Activated CD4-positive, alpha-beta T cell treated with anti-CD3 and anti-CD28 coated beads, Interleukin-2, amount 50 U/mL, for 24 hours (primary cell): ENCODE measurements at regions not wholly inside any gene's neighbourhood (a gene's known extent, or its start where the extent isn't known, plus 50 kb on each side); places are given as distances from the start of the nearest gene placed in this dataset.

Source experiments
- DNase-seq, 2 donors: peaks; one replicate each; pipeline ENCODE4 v3.0.0-alpha.2; 2020; ENCODE audit warnings: low read depth in 1 of 2, low spot score in 1 of 2

DNA sequence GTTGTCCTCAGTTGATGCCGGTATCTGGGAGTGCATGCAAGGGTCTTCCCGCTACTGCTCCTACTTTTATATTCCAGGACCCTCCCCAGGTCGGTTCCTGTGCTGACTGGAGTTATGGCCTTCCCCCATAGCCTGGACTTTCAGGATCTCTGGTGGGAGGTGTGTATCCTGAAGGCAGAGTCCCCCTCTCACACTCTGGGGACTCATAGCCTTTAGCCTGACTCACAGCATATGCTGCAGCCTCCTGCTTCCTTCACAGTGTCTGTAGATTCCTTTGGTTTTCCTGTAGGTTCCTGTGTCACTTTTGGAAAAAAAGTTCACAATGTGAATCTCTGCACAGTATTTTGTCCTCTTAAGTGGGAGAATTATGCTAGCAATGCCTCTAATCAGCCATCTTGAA lies 180.6 kb upstream of the RBMS3 start:
- no peak for DNase-seq

DNA sequence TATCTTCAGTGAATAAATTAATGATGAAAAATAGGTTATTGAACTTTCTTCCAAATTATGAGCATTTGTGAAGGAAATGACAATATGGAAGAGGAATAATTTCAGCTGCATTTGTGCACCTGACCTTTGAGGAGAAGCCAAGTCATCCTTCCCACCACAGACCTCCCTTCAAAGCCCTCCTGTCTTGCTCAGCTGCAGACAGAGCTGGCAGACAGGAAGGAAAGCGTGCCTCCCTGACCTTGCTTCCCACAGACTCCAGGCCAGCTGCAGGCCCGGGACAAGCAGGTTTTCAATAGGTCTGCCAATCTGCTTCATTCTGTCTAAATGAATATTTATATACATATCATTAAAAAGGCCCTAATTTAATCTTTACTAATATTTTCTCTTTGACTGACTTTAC lies 152.9 kb upstream of the RBMS3 start:
- DNase-seq = no peak

DNA sequence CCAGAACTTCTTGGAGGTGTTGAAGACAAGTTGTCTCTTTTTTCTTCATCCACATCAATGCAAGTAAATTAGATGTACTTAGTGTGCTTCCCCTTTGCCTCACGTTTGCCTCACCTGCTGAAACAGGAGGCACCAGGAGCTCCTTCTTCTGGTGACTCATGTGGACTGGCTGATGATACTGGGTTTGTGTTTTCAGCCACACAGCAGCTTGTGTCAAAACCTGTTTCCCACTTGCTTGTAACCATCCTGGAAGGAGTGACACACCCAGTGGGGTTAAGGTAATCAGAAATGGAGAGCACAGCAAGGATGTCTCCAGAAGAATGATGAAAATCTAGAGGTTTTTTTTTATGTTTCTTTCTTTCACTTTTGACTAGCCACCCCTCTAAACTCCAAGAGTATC lies 143.3 kb upstream of the RBMS3 start:
- no peak for DNase-seq

DNA sequence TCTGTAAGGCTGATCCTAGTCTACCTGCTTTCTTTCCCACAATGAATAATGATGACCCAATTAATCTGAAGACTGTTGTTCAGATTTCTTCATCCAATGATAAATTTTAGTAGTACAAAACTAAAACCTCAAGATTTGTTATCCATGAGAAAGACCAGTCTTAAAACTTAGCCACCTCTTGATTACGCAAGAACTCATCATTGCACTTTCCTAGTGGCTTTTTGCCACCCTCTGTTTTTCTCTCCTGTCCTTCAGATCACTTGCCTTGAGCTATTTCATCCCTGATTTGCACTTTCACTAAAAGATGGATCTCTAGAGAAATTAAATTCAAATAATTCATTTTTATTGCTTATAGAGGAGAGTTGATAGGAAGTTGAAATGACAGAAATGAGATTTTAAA lies 142.7 kb upstream of the RBMS3 start:
- DNase-seq = no peak

DNA sequence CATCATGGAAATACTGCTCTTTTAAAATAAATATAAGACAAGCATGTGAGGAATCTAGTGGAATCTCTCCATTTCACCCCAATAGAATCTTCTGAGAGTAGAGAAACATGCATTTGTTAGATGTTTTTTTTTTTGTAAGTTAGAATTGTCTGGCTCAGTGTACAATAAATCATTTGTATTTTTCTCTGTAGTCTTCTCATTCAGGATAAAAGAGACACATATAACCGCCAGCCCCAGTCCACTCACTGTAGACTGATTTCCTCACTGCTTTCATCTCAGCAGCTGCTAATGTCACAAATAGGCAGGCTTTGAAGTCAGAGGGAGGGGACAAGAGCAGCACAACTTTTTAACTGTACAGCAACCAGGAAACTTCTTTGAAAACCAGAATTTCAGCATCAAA lies 140.2 kb upstream of the RBMS3 start:
- no peak for DNase-seq

DNA sequence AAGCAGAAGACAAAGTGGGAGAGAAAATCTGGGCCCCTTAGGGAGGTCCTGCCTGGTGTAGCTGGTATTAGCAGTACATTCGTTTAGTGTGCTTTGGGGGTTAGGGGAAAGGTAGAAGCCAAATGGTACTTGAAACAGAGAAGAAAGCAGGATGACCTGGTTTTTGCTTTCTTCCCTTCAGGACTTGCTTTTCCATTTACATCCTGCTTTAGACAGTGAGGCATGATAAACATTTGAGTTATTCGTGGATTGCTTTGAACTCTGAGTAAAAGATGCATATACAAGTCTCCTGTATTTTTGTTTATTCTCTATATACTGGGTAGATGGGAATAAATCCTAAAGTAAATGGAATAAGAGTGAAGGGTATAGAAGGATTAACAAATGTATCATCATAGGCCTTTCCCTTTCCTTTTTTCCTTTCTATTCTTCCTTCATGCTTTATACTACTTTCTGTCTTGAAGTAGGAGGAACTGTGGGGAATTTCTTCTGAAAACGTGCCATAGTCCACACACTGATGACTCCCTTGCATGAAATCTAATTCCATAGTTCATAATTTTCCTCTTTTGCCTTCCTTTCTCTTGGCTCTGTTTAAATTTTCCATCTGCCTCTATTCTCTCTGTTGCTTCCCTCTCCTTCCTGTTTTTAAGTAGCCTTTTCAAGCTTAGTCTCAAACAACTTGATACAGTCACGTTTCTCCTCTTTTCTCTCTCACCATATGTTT lies 139.5 kb upstream of the RBMS3 start:
- DNase-seq = no peak

DNA sequence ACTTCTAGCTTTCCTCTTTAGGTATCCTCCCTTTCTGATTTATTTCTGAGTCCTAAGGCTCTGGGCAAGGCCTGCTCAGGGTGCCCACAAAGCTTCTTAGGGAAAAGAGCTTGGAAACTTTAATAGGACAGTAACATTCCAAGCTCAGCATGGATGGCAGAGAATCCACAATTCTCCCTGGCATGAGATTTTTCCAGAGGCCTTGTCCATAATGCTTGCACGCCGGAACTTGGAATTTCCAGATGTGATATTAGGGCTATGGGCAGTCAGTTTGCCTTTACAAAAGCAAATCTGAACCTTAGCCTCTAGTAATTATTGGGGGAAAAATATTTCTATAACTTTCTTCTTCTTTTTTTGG lies 139.0 kb upstream of the RBMS3 start:
- DNase-seq = no peak

DNA sequence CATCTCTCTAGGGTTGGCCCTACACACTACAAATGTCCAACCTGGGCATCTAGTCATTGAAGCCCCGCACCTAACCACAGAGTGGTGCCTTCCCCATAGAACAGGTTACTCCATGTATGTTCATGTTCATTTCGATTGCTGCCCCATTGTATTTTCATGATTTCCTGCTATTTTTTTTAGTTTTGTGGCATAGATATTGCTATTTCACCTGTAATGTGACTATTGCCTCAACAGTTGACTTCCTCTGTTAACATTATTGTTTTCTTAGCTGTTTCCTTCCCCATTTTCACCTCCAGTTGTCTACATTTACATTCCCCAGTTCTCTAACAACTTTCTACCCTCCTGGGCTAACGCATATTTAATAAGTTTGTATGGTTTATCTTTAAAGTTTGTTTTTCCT lies 137.7 kb upstream of the RBMS3 start:
- no peak for DNase-seq

DNA sequence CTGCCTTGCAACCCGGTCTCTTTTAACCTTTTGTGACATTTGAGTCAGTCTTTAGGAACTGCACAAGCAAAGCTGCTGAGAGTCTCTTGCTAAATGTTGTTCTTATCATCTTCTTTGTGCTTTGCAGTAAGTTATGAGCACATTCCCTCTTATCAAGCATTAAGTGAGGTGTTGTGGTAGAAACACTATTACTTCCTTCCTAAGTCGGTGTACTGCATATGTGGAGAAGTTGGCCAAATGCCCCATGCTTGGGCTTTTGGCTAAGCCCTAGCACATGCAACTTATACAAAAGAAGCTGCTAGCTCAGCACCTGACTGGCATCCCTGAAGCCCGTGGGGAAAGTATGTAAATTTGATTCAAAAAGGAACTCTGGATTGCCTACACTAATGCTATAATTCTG lies 136.5 kb upstream of the RBMS3 start:
- no peak for DNase-seq

DNA sequence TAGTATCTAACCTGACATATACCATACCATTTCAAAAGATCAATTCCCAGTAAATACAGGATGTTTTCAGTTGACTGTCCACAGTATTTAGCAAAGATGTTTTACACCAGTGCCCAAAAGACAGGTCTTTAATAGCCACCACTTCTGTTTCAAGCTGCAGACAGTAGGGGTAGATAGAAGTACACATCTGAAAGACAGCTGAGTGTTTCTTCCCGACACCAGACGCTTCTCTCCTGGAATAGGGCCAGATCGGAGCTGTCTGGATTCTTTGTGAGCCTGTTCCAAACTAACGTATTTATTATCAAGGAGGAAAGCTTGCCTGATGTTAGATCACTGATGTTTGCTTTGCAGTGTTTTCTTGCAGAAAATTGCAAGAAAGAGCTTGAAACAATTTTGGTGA lies 136.1 kb upstream of the RBMS3 start:
- no peak for DNase-seq

DNA sequence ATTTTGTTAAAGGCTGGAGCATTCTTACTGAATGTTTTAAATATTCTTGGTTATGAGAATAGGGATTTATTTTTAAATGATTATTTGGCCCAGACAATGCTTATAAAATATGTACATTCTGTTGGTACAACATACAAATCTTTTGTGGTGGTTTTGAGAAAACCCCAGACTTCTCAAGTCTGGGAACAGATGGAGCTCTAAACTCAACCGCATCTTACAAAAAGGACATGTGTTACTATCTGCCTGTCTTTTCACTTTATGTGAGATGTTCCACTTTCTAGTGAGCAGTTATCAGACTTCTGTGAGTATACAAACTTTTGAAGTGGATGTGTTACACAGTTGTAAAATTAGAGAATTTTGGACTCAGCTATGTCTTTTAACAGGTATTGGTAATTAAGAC lies 135.5 kb upstream of the RBMS3 start:
- no peak for DNase-seq

DNA sequence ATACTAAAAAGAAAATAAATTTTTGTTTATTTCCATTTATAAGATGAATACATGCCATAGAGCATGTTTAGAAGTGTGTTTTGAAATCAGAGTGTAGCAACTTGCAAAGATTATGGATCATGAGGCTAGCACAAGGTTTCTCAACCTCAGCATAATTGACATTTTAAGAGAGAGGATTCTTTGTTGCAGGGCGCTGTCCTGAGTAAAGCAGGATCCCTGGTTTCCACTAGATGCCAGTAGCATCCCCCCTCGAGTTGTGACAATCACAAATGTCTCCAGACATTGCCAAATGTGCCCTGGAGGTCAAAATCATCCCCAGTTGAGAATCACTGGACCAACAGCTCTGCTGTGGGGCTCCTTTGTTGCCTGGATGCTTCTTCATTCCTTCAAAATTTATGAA lies 128.5 kb upstream of the RBMS3 start:
- no peak for DNase-seq

DNA sequence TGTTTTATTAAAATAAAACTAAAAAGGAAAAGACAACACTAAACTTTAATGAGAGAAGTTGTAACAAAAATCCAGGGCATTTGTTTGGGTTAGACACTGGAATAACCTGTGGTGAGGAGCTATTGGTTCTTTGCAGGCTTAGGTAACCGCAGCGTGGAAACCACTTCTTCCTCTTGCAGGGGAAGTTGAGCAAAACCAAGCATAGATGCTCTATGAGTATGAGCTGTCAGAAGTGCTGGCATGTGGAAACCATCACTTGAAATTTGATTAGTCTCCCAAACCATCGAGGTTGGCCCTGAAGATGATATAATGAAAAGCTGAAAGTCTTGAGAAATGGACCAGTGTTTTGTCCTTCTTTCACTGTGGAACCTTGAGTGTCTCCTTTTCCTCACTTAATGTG lies 127.1 kb upstream of the RBMS3 start:
- DNase-seq = peak in 1 of 2 donors; percentile 4

DNA sequence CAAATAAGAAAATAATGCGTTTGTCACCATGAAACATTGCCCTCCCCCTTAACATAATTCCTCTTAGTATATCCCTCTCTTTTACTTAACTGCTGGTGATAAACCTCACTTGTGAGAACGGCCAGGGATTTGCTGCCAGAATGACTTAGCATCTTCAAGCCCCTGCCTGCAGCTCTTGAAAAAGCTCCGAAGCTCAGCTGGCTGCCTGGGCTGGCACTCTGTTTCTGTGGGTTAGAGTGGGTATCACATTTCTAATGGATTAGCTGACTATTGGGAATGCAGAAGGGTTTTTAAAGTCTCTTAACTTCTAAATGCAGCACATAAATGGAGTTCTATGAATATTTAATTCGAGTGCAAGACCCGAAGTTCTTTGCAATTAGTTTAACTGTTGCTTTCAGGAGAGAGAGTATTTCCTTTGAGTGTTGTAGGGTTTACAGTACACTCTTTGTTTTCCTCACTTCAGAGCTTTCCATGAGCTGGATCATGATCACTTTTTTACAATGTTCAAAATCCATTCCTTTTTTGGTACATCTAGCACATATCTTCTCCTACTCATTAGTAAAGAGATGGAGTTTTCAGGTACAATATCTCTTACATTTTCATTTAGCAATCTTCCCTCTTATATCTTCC lies 124.7 kb upstream of the RBMS3 start:
- DNase-seq = no peak

DNA sequence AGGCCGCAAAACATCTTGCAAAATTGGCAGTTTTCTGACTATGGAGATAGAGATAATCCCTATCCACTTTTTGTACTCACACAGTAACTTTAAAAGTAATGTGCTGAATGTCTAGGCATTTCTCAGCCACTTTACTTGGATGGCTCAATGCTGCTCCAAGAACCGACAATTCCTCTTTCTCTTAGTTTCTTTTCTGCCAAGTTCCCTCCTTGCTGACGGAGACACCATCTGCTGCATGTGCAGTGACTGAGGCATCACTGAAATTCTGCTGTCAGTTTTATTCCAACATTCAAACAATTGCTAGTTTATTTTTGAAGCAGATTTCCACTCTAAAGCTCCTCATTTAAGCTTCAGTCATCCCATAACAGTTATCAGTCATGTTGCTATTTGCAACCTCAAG lies 116.0 kb upstream of the RBMS3 start:
- no peak for DNase-seq

DNA sequence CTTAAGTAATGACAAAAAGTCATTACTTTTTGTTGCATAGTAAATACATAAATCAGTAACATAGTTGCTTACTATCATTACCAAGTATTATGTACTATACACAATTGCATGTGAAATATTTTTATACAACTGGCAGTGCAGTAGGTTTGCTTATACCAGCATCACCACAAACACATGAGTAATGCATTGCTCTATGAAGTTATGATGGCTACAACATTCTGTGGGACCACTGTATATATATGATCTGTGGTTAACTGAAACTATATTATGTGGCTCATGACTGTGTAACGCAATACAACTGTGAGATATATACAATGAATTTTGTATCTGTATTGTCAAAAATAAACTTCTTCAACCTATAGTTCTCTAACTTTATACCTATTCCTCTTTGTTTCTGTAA lies 113.7 kb upstream of the RBMS3 start:
- no peak for DNase-seq

DNA sequence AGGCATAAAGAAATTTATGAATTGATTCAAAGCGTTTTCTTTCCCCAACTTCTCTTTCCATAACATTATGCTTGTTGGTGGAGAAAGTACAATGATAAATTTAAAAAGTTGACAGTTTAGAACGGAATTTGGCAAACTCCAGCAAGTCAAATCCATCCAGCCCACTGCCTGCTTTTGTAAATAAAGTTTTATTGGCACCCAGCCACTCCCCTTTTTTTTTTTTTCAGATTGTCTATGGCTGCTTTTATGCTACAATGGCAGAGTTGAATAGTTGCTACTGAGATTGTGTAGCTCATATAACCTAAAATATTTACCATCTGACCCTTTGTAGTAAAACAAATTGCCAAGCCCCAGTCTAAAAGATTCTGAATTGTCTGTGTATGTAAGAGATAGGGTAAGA lies 112.8 kb upstream of the RBMS3 start:
- DNase-seq = no peak

DNA sequence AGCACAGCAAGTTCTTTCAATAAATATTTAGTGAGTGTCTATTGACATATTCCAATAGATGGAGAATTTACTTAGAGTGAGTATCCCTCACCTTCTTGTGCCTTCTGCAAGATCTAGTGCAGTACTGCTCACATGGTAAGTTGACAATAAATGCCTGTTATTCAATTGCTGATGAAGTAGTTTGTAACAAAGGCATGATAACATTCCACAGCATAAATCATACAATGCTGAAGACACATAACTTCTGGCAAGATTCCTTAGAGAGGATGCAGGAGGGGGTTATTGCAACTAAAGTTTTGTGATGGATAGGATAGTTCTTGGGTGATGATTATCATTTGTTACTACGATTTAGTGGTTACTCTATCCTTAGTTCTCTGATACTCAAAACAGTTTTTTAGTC lies 112.2 kb upstream of the RBMS3 start:
- no peak for DNase-seq

DNA sequence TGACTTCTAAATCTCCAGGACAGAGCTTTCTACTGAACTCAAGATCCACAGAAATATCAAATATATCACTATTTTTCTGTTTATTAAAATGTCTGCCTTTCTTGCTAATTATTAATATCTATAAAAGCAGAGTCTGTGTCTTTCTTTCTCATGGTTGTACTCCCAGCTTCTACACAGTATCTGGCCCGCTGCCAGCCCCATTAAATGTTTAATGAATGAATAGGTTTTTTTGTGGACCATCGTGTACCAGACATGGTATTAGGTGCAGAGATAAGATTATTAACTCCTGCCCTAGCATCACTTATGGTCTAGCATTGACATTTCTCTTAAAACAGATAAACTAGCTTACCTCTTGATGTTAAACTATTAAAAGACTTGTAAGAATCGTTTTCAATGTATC lies 111.4 kb upstream of the RBMS3 start:
- no peak for DNase-seq

DNA sequence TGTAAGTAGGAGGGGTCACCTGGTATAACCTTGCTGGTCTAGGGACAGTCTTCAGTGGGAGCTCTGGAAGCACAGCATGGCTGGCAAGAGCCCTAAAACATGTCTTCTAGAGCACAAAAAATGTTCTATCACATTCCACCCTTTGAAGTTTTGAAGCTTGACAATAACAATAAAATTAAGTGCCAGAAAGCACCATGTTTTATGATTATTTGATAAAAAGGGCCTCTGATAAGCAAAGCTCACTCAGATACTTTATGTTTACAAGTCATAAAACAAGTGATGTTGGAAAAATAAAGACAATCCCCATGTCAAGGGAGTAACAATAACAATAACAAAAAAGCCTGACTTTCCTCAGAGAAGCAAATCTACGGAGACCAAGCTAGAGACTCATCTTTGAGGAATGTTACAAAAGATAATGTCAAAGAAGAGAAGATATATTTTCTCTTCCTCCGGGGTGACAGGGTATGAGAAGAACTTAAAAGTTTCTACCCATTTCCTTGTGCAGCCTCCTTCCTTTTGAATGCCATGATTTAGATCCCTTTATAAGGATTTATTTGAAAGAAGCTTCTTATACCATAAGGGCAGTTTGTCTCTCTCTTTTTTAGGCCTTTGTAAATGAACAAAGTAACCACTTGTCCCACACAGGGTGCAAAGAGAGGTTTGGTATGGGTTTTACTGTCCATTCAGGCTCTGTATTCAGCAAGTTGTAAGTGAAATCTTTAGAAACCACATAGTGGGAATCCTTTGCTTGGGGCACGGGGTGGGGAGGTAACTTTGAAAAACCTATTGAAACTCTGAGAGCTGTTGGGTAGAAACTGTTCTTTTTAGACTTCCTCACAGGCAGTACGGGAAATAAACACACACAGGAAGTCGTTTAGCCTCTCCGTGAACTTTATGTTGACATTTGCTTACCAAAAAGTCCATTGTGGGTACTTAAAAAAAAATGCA lies 109.6 kb upstream of the RBMS3 start:
- no peak for DNase-seq

DNA sequence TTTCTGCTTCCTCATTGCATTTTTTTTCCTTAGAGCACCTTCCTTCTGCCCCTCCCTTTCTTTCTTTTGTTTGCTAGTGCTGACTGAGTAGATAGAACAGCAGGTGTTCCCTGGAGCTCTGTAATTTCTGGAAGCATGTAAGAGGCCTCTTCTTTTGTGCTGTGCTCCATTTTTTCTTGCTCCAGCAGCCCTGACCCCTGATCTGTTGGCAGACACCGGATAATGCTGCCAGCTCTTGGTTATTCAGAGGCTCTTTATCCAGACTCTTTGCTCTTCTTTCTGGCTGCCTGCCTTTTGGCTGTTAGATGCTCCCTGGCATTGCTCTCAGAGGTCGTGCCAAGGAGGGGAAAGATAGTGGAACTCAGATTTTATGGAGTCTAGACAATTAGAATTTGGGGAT lies 104.4 kb upstream of the RBMS3 start:
- DNase-seq = no peak
